CD14-positive monocyte (primary cell): ENCODE measurements at regions not wholly inside any gene's neighbourhood (a gene's known extent, or its start where the extent isn't known, plus 50 kb on each side); places are given as distances from the start of the nearest gene placed in this dataset.

ENCODE experiments used
- DNase-seq, 3 donors: peaks; one replicate each; pipeline ENCODE4 v3.0.0-alpha.2; 2011 to 2022
- H2AFZ ChIP-seq: 2 replicates; pipeline ENCODE4 v1.6.0; 2012; ENCODE audit warnings: mild to moderate bottlenecking, low read depth, low read length, inconsistent platforms; ENCODE audit not compliant: insufficient read depth, poor library complexity, severe bottlenecking
- H3K27ac ChIP-seq, 2 donors: 1 replicate in 1 of 2; 2 replicates in 1 of 2; pipeline ENCODE4 v1.5.1; 2012 to 2013; ENCODE audit warnings: low read length in 2 of 2, control low read depth in 1 of 2, inconsistent platforms in 1 of 2, low read depth in 1 of 2, mild to moderate bottlenecking in 1 of 2
- H3K27me3 ChIP-seq, 2 donors: one replicate each; pipeline versions ENCODE4 v1.6.0 to v1.6.1; 2011 to 2013; ENCODE audit warnings: low read length in 2 of 2; ENCODE audit not compliant: control insufficient read depth in 2 of 2, insufficient read depth in 2 of 2
- H3K36me3 ChIP-seq, 2 donors: replicated peaks in 1 of 2; 1 replicate in 1 of 2; 2 replicates in 1 of 2; pipeline versions ENCODE4 v1.5.1 to v1.6.1; 2012 to 2013; ENCODE audit warnings: low read length in 2 of 2, control low read depth in 1 of 2, inconsistent platforms in 1 of 2, mild to moderate bottlenecking in 1 of 2; ENCODE audit not compliant: insufficient read depth in 2 of 2, control insufficient read depth in 1 of 2
- H3K4me1 ChIP-seq, 2 donors: 1 replicate in 1 of 2; 2 replicates in 1 of 2; pipeline versions ENCODE4 v1.5.1 to v1.6.1; 2012 to 2013; ENCODE audit warnings: low read length in 2 of 2, control low read depth in 1 of 2, inconsistent platforms in 1 of 2, mild to moderate bottlenecking in 1 of 2, moderate library complexity in 1 of 2; ENCODE audit not compliant: insufficient read depth in 2 of 2, control insufficient read depth in 1 of 2
- H3K4me2 ChIP-seq: replicated peaks from 2 replicates; pipeline ENCODE3; 2012; ENCODE audit warnings: low read length, moderate library complexity, mild to moderate bottlenecking; ENCODE audit not compliant: poor library complexity, severe bottlenecking; ENCODE audit errors: extremely low read depth
- H3K4me3 ChIP-seq, 3 experiments: fragments of 200-600 bp in 1 of 3; sonication (generic) in 1 of 3; replicated peaks in 1 of 3; 1 replicate in 2 of 3; 2 replicates in 1 of 3; pipeline ENCODE4 v1.5.1; 2011 to 2013; ENCODE audit warnings: low read length in 3 of 3, mild to moderate bottlenecking in 3 of 3, control low read depth in 2 of 3, low read depth in 2 of 3, inconsistent platforms in 1 of 3, moderate library complexity in 1 of 3
- H3K79me2 ChIP-seq: 2 replicates; pipeline ENCODE4 v1.6.0; 2012; ENCODE audit warnings: mild to moderate bottlenecking, control low read depth, inconsistent platforms, low read length, moderate library complexity; ENCODE audit not compliant: insufficient read depth
- H3K9ac ChIP-seq: 2 replicates; pipeline ENCODE4 v1.6.0; 2017; ENCODE audit warnings: low read length, mild to moderate bottlenecking; ENCODE audit not compliant: insufficient read depth, poor library complexity, severe bottlenecking
- H3K9me3 ChIP-seq, 2 donors: replicated peaks in 1 of 2; 1 replicate in 1 of 2; 2 replicates in 1 of 2; pipeline versions ENCODE4 v1.5.1 to v1.6.1; 2012 to 2013; ENCODE audit warnings: low read length in 2 of 2, control low read depth in 1 of 2; ENCODE audit not compliant: control insufficient read depth in 1 of 2, insufficient read depth in 1 of 2
- H4K20me1 ChIP-seq: 2 replicates; pipeline ENCODE4 v1.6.0; 2012; ENCODE audit warnings: mild to moderate bottlenecking, low read length, control low read depth, moderate library complexity; ENCODE audit not compliant: insufficient read depth
- H3K27ac Mint-ChIP-seq, 7 donors: one replicate each; pipeline ENCODE4 v1.8.0; 2020; ENCODE audit warnings: mild to moderate bottlenecking in 7 of 7, mixed read lengths in 7 of 7, moderate library complexity in 6 of 7, inconsistent platforms in 2 of 7
- H3K27me3 Mint-ChIP-seq, 3 donors: one replicate each; pipeline ENCODE4 v1.8.0; 2021 to 2022; ENCODE audit warnings: low read depth in 3 of 3, mild to moderate bottlenecking in 3 of 3, mixed read lengths in 3 of 3, moderate library complexity in 3 of 3, inconsistent platforms in 1 of 3
- H3K36me3 Mint-ChIP-seq, 2 donors: one replicate each; pipeline ENCODE4 v1.8.0; 2020; ENCODE audit warnings: mixed read lengths in 2 of 2, inconsistent platforms in 1 of 2, mild to moderate bottlenecking in 1 of 2
- H3K4me1 Mint-ChIP-seq: one replicate; pipeline ENCODE4 v1.8.0; 2020; ENCODE audit warnings: mild to moderate bottlenecking, mixed read lengths
- H3K4me3 Mint-ChIP-seq, 2 donors: one replicate each; pipeline ENCODE4 v1.8.0; 2020; ENCODE audit warnings: mild to moderate bottlenecking in 2 of 2, mixed read lengths in 2 of 2, moderate library complexity in 1 of 2
- H3K9me3 Mint-ChIP-seq, 7 donors: one replicate each; pipeline ENCODE4 v1.8.0; 2020 to 2022; ENCODE audit warnings: mixed read lengths in 7 of 7, mild to moderate bottlenecking in 6 of 7, moderate library complexity in 6 of 7, inconsistent platforms in 2 of 7
- CTCF ChIP-seq: fragments of 200-600 bp; IDR thresholded peaks from one replicate; pipeline ENCODE4 v1.8.0; 2022; ENCODE audit warnings: antibody characterized with exemption, mild to moderate bottlenecking
- WGBS: methylation state at CpG from one replicate; pipeline ENCODE4 v1.1.5; 2013; ENCODE audit warnings: missing lambda C conversion rate; ENCODE audit not compliant: insufficient coverage; 5-methylcytosine and 5-hydroxymethylcytosine counted together
- intact Hi-C, 2 donors: fragments of 100-400 bp; cut with micrococcal nuclease; formaldehyde crosslinking; loops; one replicate each; pipeline versions ENCODE4 v1.15.0 to v1.15.1; 2023

- Histone ChIP-seq H3K36me3 (no peaks in the 10 kb centered on the region), H3K4me2 (no peak overlapping the region), H3K27me3 (no peaks in the 10 kb centered on the region), H2AFZ (no peak overlapping the region), H3K4me1 (no peaks in the 10 kb centered on the region), H3K9ac (no peak overlapping the region), H4K20me1 (no peaks in the 10 kb centered on the region), H3K27ac (no peak overlapping the region), H3K9me3 (peaks cover 0 to 3% of the 10 kb centered on the region in 2 donors), H3K79me2 (no peaks in the 10 kb centered on the region), H3K4me3 (no peak overlapping the region)
- intact Hi-C loops = no loop called here
- H3K4me3 Mint-ChIP-seq = no peak overlapping the region
- H3K27me3 Mint-ChIP-seq = no peaks in the 10 kb centered on the region
- WGBS = no CpG with 5 or more reads among the region's 1 CpG
- peaks cover 0 to 6% (median 2%) of the 10 kb centered on the region in 7 donors for H3K9me3 Mint-ChIP-seq
- no peak overlapping the region for H3K27ac Mint-ChIP-seq
- H3K4me1 Mint-ChIP-seq = no peaks in the 10 kb centered on the region
- DNase-seq = no peak
- no peak for TF ChIP-seq CTCF
- H3K36me3 Mint-ChIP-seq = no peaks in the 10 kb centered on the region
Measured at GRCh38 chr13:55992145-55992544, 1148.6 kb upstream of the PRR20A start.

- Histone ChIP-seq H3K36me3 (no peaks in the 10 kb centered on the region), H2AFZ (no peak overlapping the region), H3K27me3 (no peaks in the 10 kb centered on the region), H3K4me1 (no peaks in the 10 kb centered on the region), H4K20me1 (no peaks in the 10 kb centered on the region), H3K9ac (no peak overlapping the region), H3K4me2 (no peak overlapping the region), H3K9me3 (peaks cover 15 to 17% of the 10 kb centered on the region in 2 donors), H3K79me2 (no peaks in the 10 kb centered on the region), H3K27ac (no peak overlapping the region), H3K4me3 (no peak overlapping the region)
- no peak for TF ChIP-seq CTCF
- DNase-seq = no peak
- 86% methylated on average over 1 of the region's 2 CpGs for WGBS
- H3K4me3 Mint-ChIP-seq = no peak overlapping the region
- intact Hi-C loops = no loop called here
- peak overlapping the region in 1 of 7 donors; percentile 42 for H3K27ac Mint-ChIP-seq
- no peaks in the 10 kb centered on the region for H3K27me3 Mint-ChIP-seq
- no peaks in the 10 kb centered on the region for H3K4me1 Mint-ChIP-seq
- H3K36me3 Mint-ChIP-seq = no peaks in the 10 kb centered on the region
- H3K9me3 Mint-ChIP-seq = peaks cover 0 to 10% (median 5%) of the 10 kb centered on the region in 7 donors
Measured at GRCh38 chr13:55999709-56000108, 1141.0 kb upstream of the PRR20A start.
